Fibroblast of skin of abdomen (primary cell): ENCODE measurements at regions not wholly inside any gene's neighbourhood (a gene's known extent, or its start where the extent isn't known, plus 50 kb on each side); places are given as distances from the start of the nearest gene placed in this dataset.
"Not testable (repeated sequence)": the region's sequence is repeated elsewhere in the genome, so short reads cannot be mapped to it uniquely, and the experiment has no call there.

Source experiments
- DNase-seq: peaks from one replicate; pipeline ENCODE4 v3.0.0-alpha.2; 2013

- not testable (repeated sequence) for DNase-seq
Measured at GRCh38 chr11:3513311-3513710, 128.5 kb downstream of the ART5 start.

- DNase-seq: not testable (repeated sequence)
Measured at GRCh38 chr11:3512751-3513150, 129.0 kb downstream of the ART5 start.

- not testable (repeated sequence) for DNase-seq
Measured at GRCh38 chr11:3512133-3512703, 129.6 kb downstream of the ART5 start.

GRCh38 chr11:3511416-3512132 lies 130.2 kb downstream of the ART5 start:
- not testable (repeated sequence) for DNase-seq

- not testable (repeated sequence) for DNase-seq
Measured at GRCh38 chr11:3509563-3509962, 130.6 kb upstream of the ZNF195 start.

- not testable (repeated sequence) for DNase-seq
Measured at GRCh38 chr11:3499198-3499597, 120.3 kb upstream of the ZNF195 start.

GRCh38 chr11:3498356-3498755 lies 119.4 kb upstream of the ZNF195 start:
- not testable (repeated sequence) for DNase-seq

GRCh38 chr11:3493152-3493551 lies 114.2 kb upstream of the ZNF195 start:
- DNase-seq: not testable (repeated sequence)

- DNase-seq: not testable (repeated sequence)
Measured at GRCh38 chr11:3488003-3488402, 109.1 kb upstream of the ZNF195 start.

- not testable (repeated sequence) for DNase-seq
Measured at GRCh38 chr11:3485737-3486136, 106.8 kb upstream of the ZNF195 start.

GRCh38 chr11:3476937-3477885 lies 98.3 kb upstream of the ZNF195 start:
- DNase-seq: not testable (repeated sequence)

- not testable (repeated sequence) for DNase-seq
Measured at GRCh38 chr11:3476084-3476936, 97.4 kb upstream of the ZNF195 start.

- not testable (repeated sequence) for DNase-seq
Measured at GRCh38 chr11:3468963-3469362, 90.0 kb upstream of the ZNF195 start.

- DNase-seq: not testable (repeated sequence)
Measured at GRCh38 chr11:3467599-3467998, 88.7 kb upstream of the ZNF195 start.

GRCh38 chr11:3455666-3456065 lies 76.7 kb upstream of the ZNF195 start:
- not testable (repeated sequence) for DNase-seq

- DNase-seq: peak; percentile 51
Measured at GRCh38 chr11:3454844-3455243, 75.9 kb upstream of the ZNF195 start.

- DNase-seq: not testable (repeated sequence)
Measured at GRCh38 chr11:3453596-3454256, 74.8 kb upstream of the ZNF195 start.

- not testable (repeated sequence) for DNase-seq
Measured at GRCh38 chr11:3450822-3451221, 71.9 kb upstream of the ZNF195 start.

GRCh38 chr11:3445535-3445934 lies 66.6 kb upstream of the ZNF195 start:
- not testable (repeated sequence) for DNase-seq

- DNase-seq: not testable (repeated sequence)
Measured at GRCh38 chr11:3444420-3444744, 65.4 kb upstream of the ZNF195 start.

- DNase-seq: not testable (repeated sequence)
Measured at GRCh38 chr11:3443700-3444419, 64.9 kb upstream of the ZNF195 start.
